ENCODE measurements at regions not wholly inside any gene's neighbourhood (a gene's known extent, or its start where the extent isn't known, plus 50 kb on each side); places are given as distances from the start of the nearest gene placed in this dataset.

DNA sequence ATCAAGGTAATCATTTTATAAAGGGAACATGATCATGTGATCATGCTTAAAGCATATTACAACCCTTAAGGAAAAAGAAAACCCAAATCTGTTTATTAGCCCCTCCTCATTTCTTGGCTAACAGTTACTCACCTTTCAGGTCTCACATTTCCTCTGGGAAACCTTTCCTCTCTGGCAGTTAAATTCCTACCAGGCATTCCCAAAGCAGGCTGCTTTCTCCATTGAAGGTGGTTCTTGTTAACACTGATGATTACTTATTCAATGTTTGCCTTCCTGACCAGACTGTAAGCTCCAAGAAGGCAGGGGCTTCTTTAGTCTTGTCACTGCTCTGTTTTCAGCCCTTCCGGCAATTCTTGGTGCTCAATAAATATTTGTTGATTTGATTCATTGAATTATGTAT is 59.9 kb downstream of the PLK2 start:
- no peaks in the 10 kb centered on the region for H3K79me1 ChIP-seq (ENCODE audit: low read depth, low read length)
- H3K4me2 ChIP-seq (ENCODE audit: insufficient read depth in 1 of 2, low read depth in 2 of 2, low read length in 2 of 2) = no peak overlapping the region
- H3K4ac ChIP-seq (replicated peaks; ENCODE audit: insufficient read length, low read depth, low read length) = no peak overlapping the region
- no peak overlapping the region for H2AFZ ChIP-seq (ENCODE audit: low read length)
- H3K79me2 ChIP-seq (ENCODE audit: control insufficient read depth in 1 of 2, insufficient read depth in 2 of 2, low read length in 2 of 2) = no peaks in the 10 kb centered on the region
- no peak for FAIRE-seq
- no peak overlapping the region for H3K23ac ChIP-seq (ENCODE audit: insufficient read length)
- no peak overlapping the region for H3K56ac ChIP-seq (replicated peaks; ENCODE audit: insufficient read length, low read depth, low read length)
- no peak overlapping the region for H4K91ac ChIP-seq (replicated peaks; ENCODE audit: insufficient read length, low read length)
- no peaks in the 10 kb centered on the region for H4K20me1 ChIP-seq (replicated peaks in 1 of 2; ENCODE audit: control insufficient read depth in 1 of 2, insufficient read depth in 2 of 2, low read length in 2 of 2)
- H4K8ac ChIP-seq (ENCODE audit: extremely low read depth, insufficient read depth, low read length) = no peak overlapping the region
- no peak overlapping the region for H4K5ac ChIP-seq (ENCODE audit: insufficient read length, low read depth, low read length)
- no peak for DNase-seq (ENCODE audit: low read depth in 1 of 2, low spot score in 2 of 2)
- no peaks in the 10 kb centered on the region for H3K9me3 ChIP-seq (ENCODE audit: insufficient read depth in 2 of 2, low read depth in 1 of 2, low read length in 1 of 2)
- no peaks in the 10 kb centered on the region for H3K36me3 ChIP-seq (ENCODE audit: control insufficient read depth in 2 of 4, insufficient read depth in 4 of 4, low read length in 3 of 4)
- 100% methylated on average over 1 of the region's 1 CpG; no CpG with 5 or more reads in 1 of the 2 experiments for WGBS, 2 experiments (ENCODE audit: extremely low coverage in 1 of 2, insufficient coverage in 1 of 2, insufficient read length in 1 of 2, insufficient replicate concordance in 2 of 2, low coverage in 1 of 2, low lambda C conversion rate in 2 of 2, missing lambda C conversion rate in 1 of 2)
- no peaks in the 10 kb centered on the region for H3K27me3 ChIP-seq (replicated peaks in 1 of 4; ENCODE audit: control insufficient read depth in 3 of 4, extremely low read depth in 1 of 4, insufficient read depth in 3 of 4, low read length in 3 of 4)
- no peak overlapping the region for H2BK15ac ChIP-seq (ENCODE audit: low read length)
- H2BK5ac ChIP-seq (ENCODE audit: low read depth, low read length) = no peak overlapping the region
- TF ChIP-seq CBX5 (IDR thresholded peaks at IDR 0.05; ENCODE audit: low read depth, low read length) (no peak), RBBP5 (IDR thresholded peaks at IDR 0.05; ENCODE audit: borderline replicate concordance, low read depth, low read length) (no peak), HDAC6 (IDR thresholded peaks at IDR 0.05; ENCODE audit: low read depth, low read length) (no peak), POLR2A (IDR thresholded peaks at IDR 0.05; ENCODE audit: control extremely low read depth in 1 of 2, low read depth in 2 of 2, low read length in 2 of 2) (no peak), CHD1 (IDR thresholded peaks at IDR 0.05; ENCODE audit: low read depth, low read length) (no peak)
- TF ChIP-seq, protein P1, sequence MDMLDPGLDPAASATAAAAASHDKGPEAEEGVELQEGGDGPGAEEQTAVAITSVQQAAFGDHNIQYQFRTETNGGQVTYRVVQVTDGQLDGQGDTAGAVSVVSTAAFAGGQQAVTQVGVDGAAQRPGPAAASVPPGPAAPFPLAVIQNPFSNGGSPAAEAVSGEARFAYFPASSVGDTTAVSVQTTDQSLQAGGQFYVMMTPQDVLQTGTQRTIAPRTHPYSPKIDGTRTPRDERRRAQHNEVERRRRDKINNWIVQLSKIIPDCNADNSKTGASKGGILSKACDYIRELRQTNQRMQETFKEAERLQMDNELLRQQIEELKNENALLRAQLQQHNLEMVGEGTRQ (IDR thresholded peaks at IDR 0.05; ENCODE audit: low read length) = no peak
- TF ChIP-seq, protein P2, sequence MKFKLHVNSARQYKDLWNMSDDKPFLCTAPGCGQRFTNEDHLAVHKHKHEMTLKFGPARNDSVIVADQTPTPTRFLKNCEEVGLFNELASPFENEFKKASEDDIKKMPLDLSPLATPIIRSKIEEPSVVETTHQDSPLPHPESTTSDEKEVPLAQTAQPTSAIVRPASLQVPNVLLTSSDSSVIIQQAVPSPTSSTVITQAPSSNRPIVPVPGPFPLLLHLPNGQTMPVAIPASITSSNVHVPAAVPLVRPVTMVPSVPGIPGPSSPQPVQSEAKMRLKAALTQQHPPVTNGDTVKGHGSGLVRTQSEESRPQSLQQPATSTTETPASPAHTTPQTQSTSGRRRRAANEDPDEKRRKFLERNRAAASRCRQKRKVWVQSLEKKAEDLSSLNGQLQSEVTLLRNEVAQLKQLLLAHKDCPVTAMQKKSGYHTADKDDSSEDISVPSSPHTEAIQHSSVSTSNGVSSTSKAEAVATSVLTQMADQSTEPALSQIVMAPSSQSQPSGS (IDR thresholded peaks at IDR 0.05; ENCODE audit: low read length) = no peak
- H3K27ac ChIP-seq (ENCODE audit: low read depth, low read length) = no peak overlapping the region
- no peaks in the 10 kb centered on the region for H3K23me2 ChIP-seq (ENCODE audit: low read depth, low read length)
- H2BK20ac ChIP-seq (ENCODE audit: low read length) = no peak overlapping the region
- no peaks in the 10 kb centered on the region; a peak in 1 of 7 replicates for H3K4me1 ChIP-seq (replicated peaks in 1 of 4; ENCODE audit: control insufficient read depth in 3 of 4, insufficient read depth in 4 of 4, low read length in 3 of 4)
- H3K14ac ChIP-seq (ENCODE audit: insufficient read length) = no peak overlapping the region
- no peak overlapping the region for H2BK12ac ChIP-seq (ENCODE audit: low read depth, low read length)
- H3K9ac ChIP-seq (replicated peaks in 1 of 4; ENCODE audit: extremely low read depth in 1 of 4, low read depth in 3 of 4, low read length in 3 of 4) = no peak overlapping the region
- ChIA-PET CTCF (ENCODE audit: partially characterized antibody) (no interaction called here), POLR2A (ENCODE audit: partially characterized antibody) (no interaction called here)
- H2BK120ac ChIP-seq (replicated peaks; ENCODE audit: low read depth, low read length) = no peak overlapping the region
- no peak overlapping the region for H3K18ac ChIP-seq (ENCODE audit: extremely low read depth, low read length)
- H2AK5ac ChIP-seq (ENCODE audit: low read depth, low read length) = no peak overlapping the region
- H3K4me3 ChIP-seq (ENCODE audit: extremely low read depth in 1 of 4, insufficient read depth in 2 of 4, low read depth in 3 of 4, low read length in 4 of 4) = no peak overlapping the region

All from H1 (cell line).